ENCODE measurements at regions not wholly inside any gene's neighbourhood (a gene's known extent, or its start where the extent isn't known, plus 50 kb on each side); places are given as distances from the start of the nearest gene placed in this dataset.

DNA sequence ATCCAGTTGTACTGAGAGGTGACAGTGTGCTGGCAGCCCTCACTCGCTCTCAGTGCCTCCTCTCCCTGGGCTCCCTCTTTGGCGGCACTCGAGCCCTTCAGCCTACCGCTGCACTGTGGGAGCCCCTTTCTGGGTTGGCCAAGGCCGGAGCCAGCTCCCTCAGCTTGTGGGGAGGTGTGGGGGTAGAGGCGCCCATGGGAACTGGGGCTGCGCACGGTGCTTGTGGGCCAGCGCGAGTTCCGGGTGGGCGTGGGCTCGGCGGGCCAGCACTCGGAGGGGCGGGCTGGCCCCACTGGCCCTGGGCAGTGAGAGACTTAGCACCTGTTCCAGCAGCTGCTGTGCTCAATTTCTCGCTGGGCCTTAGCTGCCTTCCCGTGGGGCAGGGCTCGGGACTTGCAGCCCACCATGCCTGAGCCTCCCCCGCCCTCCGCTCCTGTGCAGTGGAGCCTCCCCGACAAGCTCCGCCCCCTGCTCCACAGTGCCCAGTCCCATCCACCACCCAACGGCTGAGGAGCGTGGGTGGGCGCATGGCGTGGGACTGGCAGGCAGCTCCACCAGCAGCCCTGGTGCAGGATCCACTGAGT is 342.2 kb upstream of the ZNF608 start:
- TF ChIP-seq, protein P1, sequence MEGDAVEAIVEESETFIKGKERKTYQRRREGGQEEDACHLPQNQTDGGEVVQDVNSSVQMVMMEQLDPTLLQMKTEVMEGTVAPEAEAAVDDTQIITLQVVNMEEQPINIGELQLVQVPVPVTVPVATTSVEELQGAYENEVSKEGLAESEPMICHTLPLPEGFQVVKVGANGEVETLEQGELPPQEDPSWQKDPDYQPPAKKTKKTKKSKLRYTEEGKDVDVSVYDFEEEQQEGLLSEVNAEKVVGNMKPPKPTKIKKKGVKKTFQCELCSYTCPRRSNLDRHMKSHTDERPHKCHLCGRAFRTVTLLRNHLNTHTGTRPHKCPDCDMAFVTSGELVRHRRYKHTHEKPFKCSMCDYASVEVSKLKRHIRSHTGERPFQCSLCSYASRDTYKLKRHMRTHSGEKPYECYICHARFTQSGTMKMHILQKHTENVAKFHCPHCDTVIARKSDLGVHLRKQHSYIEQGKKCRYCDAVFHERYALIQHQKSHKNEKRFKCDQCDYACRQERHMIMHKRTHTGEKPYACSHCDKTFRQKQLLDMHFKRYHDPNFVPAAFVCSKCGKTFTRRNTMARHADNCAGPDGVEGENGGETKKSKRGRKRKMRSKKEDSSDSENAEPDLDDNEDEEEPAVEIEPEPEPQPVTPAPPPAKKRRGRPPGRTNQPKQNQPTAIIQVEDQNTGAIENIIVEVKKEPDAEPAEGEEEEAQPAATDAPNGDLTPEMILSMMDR (IDR thresholded peaks at IDR 0.05), result no peak
- no peak for TF ChIP-seq POLR2A (IDR thresholded peaks at IDR 0.05)
